BJ (cell line): ENCODE measurements at regions not wholly inside any gene's neighbourhood (a gene's known extent, or its start where the extent isn't known, plus 50 kb on each side); places are given as distances from the start of the nearest gene placed in this dataset.

Experiments
- CTCF ChIA-PET: fragments of 350-600 bp; formaldehyde crosslinking; extraction: SDS; loops from one replicate; lab custom pipeline; 2021; ENCODE audit warnings: antibody characterized with exemption, inconsistent platforms; lab: Yijun Ruan, JAX
- POLR2A ChIA-PET: fragments of 300-600 bp; sonication (Branson Sonifier 250); formaldehyde crosslinking; extraction: SDS; loops from one replicate; lab custom pipeline; 2021; ENCODE audit warnings: antibody characterized with exemption; lab: Charles Lee
- DNase-seq: peaks from one replicate; pipeline ENCODE4 v3.0.0-alpha.2; 2011; ENCODE audit warnings: low read depth
- H3K27me3 ChIP-seq: 2 replicates; pipeline ENCODE4 v1.6.0; 2011; ENCODE audit warnings: low read length; ENCODE audit not compliant: control insufficient read depth, insufficient read depth
- H3K36me3 ChIP-seq: 2 replicates; pipeline ENCODE4 v1.5.1; 2011; ENCODE audit warnings: low read length; ENCODE audit not compliant: control insufficient read depth, insufficient read depth
- H3K4me3 ChIP-seq: 2 replicates; pipeline ENCODE4 v1.5.1; 2011; ENCODE audit warnings: low read depth, mild to moderate bottlenecking, control low read depth, low read length
- CTCF ChIP-seq: IDR thresholded peaks from 2 replicates; pipeline ENCODE4 v1.5.1; 2011; ENCODE audit warnings: low read depth, mild to moderate bottlenecking, control low read depth, inconsistent platforms, low read length, moderate library complexity; ENCODE audit not compliant: insufficient read depth

GRCh38 chr20:12482661-12483060, 526.1 kb upstream of the SPTLC3 start:
- H3K27me3 ChIP-seq: no peaks in the 10 kb centered on the region
- POLR2A ChIA-PET: no interaction called here
- no peak for DNase-seq
- CTCF ChIA-PET: no interaction called here
- no peak overlapping the region for H3K4me3 ChIP-seq
- TF ChIP-seq CTCF: no peak
- H3K36me3 ChIP-seq: no peaks in the 10 kb centered on the region

DNA sequence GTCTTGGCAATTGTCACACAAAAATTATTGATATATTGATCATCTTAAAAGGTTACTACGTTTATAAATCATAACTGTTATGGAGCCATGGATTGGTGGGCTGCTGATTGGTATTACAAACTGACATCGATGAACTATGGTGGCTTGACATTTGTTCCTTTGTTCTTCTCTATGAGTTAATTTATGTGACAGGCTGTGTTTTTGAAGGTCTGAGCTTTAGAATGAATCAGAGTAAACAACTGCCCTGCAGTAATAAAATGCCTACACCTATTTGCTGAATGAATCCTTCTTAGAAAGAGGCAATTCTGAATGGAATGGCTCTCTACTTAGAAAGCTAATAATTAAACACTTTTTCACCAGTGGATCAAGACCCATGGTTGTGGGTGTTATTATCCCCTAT, 506.3 kb upstream of the SPTLC3 start:
- DNase-seq: no peak
- POLR2A ChIA-PET: no interaction called here
- TF ChIP-seq CTCF: no peak
- H3K27me3 ChIP-seq: no peaks in the 10 kb centered on the region
- no peak overlapping the region for H3K4me3 ChIP-seq
- CTCF ChIA-PET: interaction anchor here (0.7 kb wide), 1 partner anchor 490 kb away, joined by 4 read pairs; no protein-coding TSS in a partner anchor
- no peaks in the 10 kb centered on the region for H3K36me3 ChIP-seq

- TF ChIP-seq CTCF: no peak
- CTCF ChIA-PET: no interaction called here
- DNase-seq: no peak
- H3K36me3 ChIP-seq: no peaks in the 10 kb centered on the region
- no peaks in the 10 kb centered on the region for H3K27me3 ChIP-seq
- POLR2A ChIA-PET: no interaction called here
- no peak overlapping the region for H3K4me3 ChIP-seq
Measured at GRCh38 chr20:12504779-12505178, 504.0 kb upstream of the SPTLC3 start.

GRCh38 chr20:12511499-12511898, 497.3 kb upstream of the SPTLC3 start:
- Histone ChIP-seq H3K27me3 (no peaks in the 10 kb centered on the region), H3K4me3 (no peak overlapping the region), H3K36me3 (no peaks in the 10 kb centered on the region)
- DNase-seq: no peak
- no peak for TF ChIP-seq CTCF
- ChIA-PET POLR2A (no interaction called here), CTCF (no interaction called here)

DNA sequence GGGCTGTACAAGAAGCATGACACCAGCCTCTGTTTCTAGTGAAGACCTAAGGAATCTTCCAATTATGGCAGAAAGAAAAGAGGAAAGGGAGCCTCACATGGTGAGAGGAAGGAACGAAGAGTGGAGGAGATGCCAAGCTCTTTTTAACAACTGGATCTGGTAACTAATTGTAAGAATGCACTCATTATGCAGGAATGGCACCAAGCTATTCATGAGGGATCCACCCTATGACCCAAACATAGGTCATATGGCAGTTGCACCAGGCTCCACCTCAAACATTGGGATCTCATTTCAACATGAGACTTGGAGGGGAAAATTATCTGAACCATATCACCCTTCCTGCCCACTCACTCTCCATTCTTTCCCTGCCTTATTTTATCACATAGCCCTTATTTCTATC, 496.0 kb upstream of the SPTLC3 start:
- ChIA-PET POLR2A (no interaction called here), CTCF (no interaction called here)
- DNase-seq: no peak
- Histone ChIP-seq H3K4me3 (no peak overlapping the region), H3K36me3 (no peaks in the 10 kb centered on the region), H3K27me3 (no peaks in the 10 kb centered on the region)
- no peak for TF ChIP-seq CTCF
